GM23338 (cell line): ENCODE measurements at regions not wholly inside any gene's neighbourhood (a gene's known extent, or its start where the extent isn't known, plus 50 kb on each side); places are given as distances from the start of the nearest gene placed in this dataset.

Source experiments
- ATAC-seq: fragments of 200-7000 bp; cut with Tn5 transposase; 3 replicates; pipeline ENCODE4 v1.9.1; 2020
- DNase-seq: peaks from one replicate; pipeline ENCODE4 v3.0.0-alpha.2; 2015; ENCODE audit warnings: low spot score
- H2AFZ ChIP-seq: fragments of 200-600 bp; sonication (generic); 2 replicates; pipeline ENCODE4 v1.8.0; 2016; ENCODE audit warnings: antibody characterized with exemption, mild to moderate bottlenecking, moderate library complexity
- H3F3A ChIP-seq: fragments of 200-600 bp; sonication (generic); replicated peaks from 2 replicates; pipeline ENCODE4 v1.8.0; 2017; ENCODE audit warnings: antibody characterized with exemption, mixed run types, low read depth
- H3K27ac ChIP-seq: fragments of 200-600 bp; sonication (generic); 2 replicates; pipeline ENCODE4 v1.6.1; 2016; ENCODE audit warnings: low read depth
- H3K27me3 ChIP-seq: fragments of 200-600 bp; sonication (generic); 2 replicates; pipeline ENCODE4 v1.8.0; 2016; ENCODE audit warnings: mild to moderate bottlenecking, mixed run types, moderate library complexity; ENCODE audit not compliant: insufficient read depth
- H3K36me3 ChIP-seq: fragments of 200-600 bp; sonication (generic); 2 replicates; pipeline ENCODE4 v1.8.0; 2016; ENCODE audit warnings: mild to moderate bottlenecking; ENCODE audit not compliant: insufficient read depth
- H3K4me1 ChIP-seq: fragments of 200-600 bp; sonication (generic); 2 replicates; pipeline ENCODE4 v1.8.0; 2016; ENCODE audit warnings: mild to moderate bottlenecking, moderate library complexity; ENCODE audit not compliant: insufficient read depth
- H3K4me2 ChIP-seq: fragments of 200-600 bp; sonication (generic); 2 replicates; pipeline ENCODE4 v1.7.1; 2017; ENCODE audit warnings: mixed run types
- H3K4me3 ChIP-seq: fragments of 200-600 bp; sonication (generic); 2 replicates; pipeline ENCODE4 v1.6.1; 2016; ENCODE audit warnings: mixed run types
- H3K79me2 ChIP-seq: fragments of 200-600 bp; sonication (generic); replicated peaks from 2 replicates; pipeline ENCODE4 v1.8.0; 2017; ENCODE audit warnings: mild to moderate bottlenecking; ENCODE audit not compliant: insufficient read depth
- H3K9me2 ChIP-seq: fragments of 200-600 bp; sonication (generic); 2 replicates; pipeline ENCODE4 v1.8.0; 2017; ENCODE audit not compliant: insufficient read depth
- H4K20me1 ChIP-seq: fragments of 200-600 bp; sonication (generic); replicated peaks from 2 replicates; pipeline ENCODE4 v1.8.0; 2017; ENCODE audit warnings: mild to moderate bottlenecking; ENCODE audit not compliant: insufficient read depth
- H3K27ac Mint-ChIP-seq: 2 replicates; pipeline ENCODE4 v1.8.0; 2020; ENCODE audit warnings: inconsistent platforms, mild to moderate bottlenecking, moderate library complexity, mixed read lengths
- H3K27me3 Mint-ChIP-seq: 3 replicates; pipeline ENCODE4 v1.8.0; 2022; ENCODE audit warnings: low read depth, mild to moderate bottlenecking, moderate library complexity, mixed read lengths, inconsistent platforms; ENCODE audit not compliant: insufficient read depth, poor library complexity
- H3K36me3 Mint-ChIP-seq: 3 replicates; pipeline ENCODE4 v1.8.0; 2021; ENCODE audit warnings: low read depth, mild to moderate bottlenecking, inconsistent platforms, moderate library complexity, mixed read lengths
- H3K4me1 Mint-ChIP-seq: 3 replicates; pipeline ENCODE4 v1.8.0; 2020; ENCODE audit warnings: mild to moderate bottlenecking, inconsistent platforms, mixed read lengths
- H3K4me3 Mint-ChIP-seq: 3 replicates; pipeline ENCODE4 v1.8.0; 2021; ENCODE audit warnings: moderate library complexity, mild to moderate bottlenecking, inconsistent platforms, mixed read lengths
- H3K9me3 Mint-ChIP-seq: 3 replicates; pipeline ENCODE4 v1.8.0; 2020; ENCODE audit warnings: moderate library complexity, mild to moderate bottlenecking, inconsistent platforms, mixed read lengths
- CREB1 ChIP-seq: fragments of 250-450 bp; sonication (Bioruptor Pico); IDR thresholded peaks from 2 replicates; pipeline ENCODE4 v1.5.0; 2020; ENCODE audit warnings: low read depth, mild to moderate bottlenecking, moderate library complexity
- CTCF ChIP-seq, 2 experiments: fragments of 200-600 bp in 1 of 2; sonication (generic) in 1 of 2; conservative IDR thresholded peaks; 2 replicates each; pipeline versions ENCODE4 v1.5.1 to v1.6.1; 2016 to 2017; ENCODE audit warnings: antibody characterized with exemption in 2 of 2, low read depth in 2 of 2, mild to moderate bottlenecking in 2 of 2, moderate library complexity in 1 of 2
- ETS1 ChIP-seq: IDR thresholded peaks from 2 replicates; pipeline ENCODE4 v1.6.1; 2016; ENCODE audit warnings: antibody characterized with exemption
- EZH2phosphoT487 ChIP-seq: fragments of 200-600 bp; sonication (generic); IDR thresholded peaks from one replicate; pipeline ENCODE4 v1.8.1; 2018; ENCODE audit warnings: antibody characterized with exemption; ENCODE audit not compliant: unreplicated experiment
- JUNB ChIP-seq: IDR thresholded peaks from one replicate; pipeline ENCODE4 v1.6.1; 2016; ENCODE audit warnings: antibody characterized with exemption; ENCODE audit not compliant: unreplicated experiment
- NANOG ChIP-seq: IDR thresholded peaks from 2 replicates; pipeline ENCODE4 v1.6.1; 2016; ENCODE audit warnings: antibody characterized with exemption, borderline replicate concordance
- REST ChIP-seq: IDR thresholded peaks from one replicate; pipeline ENCODE4 v1.6.1; 2018; ENCODE audit warnings: antibody characterized with exemption; ENCODE audit not compliant: unreplicated experiment
- STAT1 ChIP-seq: IDR thresholded peaks from one replicate; pipeline ENCODE4 v1.6.1; 2016; ENCODE audit warnings: antibody characterized with exemption; ENCODE audit not compliant: unreplicated experiment
- ZNF114 ChIP-seq: fragments of 250-450 bp; sonication (Bioruptor Pico); IDR thresholded peaks from 2 replicates; pipeline ENCODE4 v1.5.0; 2020; ENCODE audit warnings: mild to moderate bottlenecking, moderate library complexity
- ZNF331 ChIP-seq: fragments of 250-450 bp; sonication (Bioruptor Pico); IDR thresholded peaks from 2 replicates; pipeline ENCODE4 v1.5.0; 2020; ENCODE audit warnings: low read depth, mild to moderate bottlenecking, moderate library complexity

- TF ChIP-seq ZNF331 (CRISPR knock-in tag), result no peak
- no peak for TF ChIP-seq EZH2phosphoT487
- no peak for TF ChIP-seq CTCF (conservative IDR thresholded peaks at IDR 0.05; ENCODE audit: low read depth in 2 of 2)
- no peak for TF ChIP-seq STAT1
Observed at GRCh38 chr10:61539876-61540275, 86.7 kb upstream of the TMEM26 start (continued).

- no peak overlapping the region for H3K4me2 ChIP-seq
- no peaks in the 10 kb centered on the region for H3K4me1 Mint-ChIP-seq
- H3K79me2 ChIP-seq, result no peaks in the 10 kb centered on the region
- H3K4me1 ChIP-seq, result no peaks in the 10 kb centered on the region
- no peaks in the 10 kb centered on the region for H3K9me3 Mint-ChIP-seq
- H3F3A ChIP-seq, result no peaks in the 10 kb centered on the region
- no peak overlapping the region for H3K27ac ChIP-seq
- H3K36me3 Mint-ChIP-seq, result no peaks in the 10 kb centered on the region
- no peaks in the 10 kb centered on the region for H3K9me2 ChIP-seq
- no peak for ATAC-seq
- no peaks in the 10 kb centered on the region for H3K36me3 ChIP-seq
- no peaks in the 10 kb centered on the region for H4K20me1 ChIP-seq
- H3K27me3 ChIP-seq, result no peaks in the 10 kb centered on the region
- no peak overlapping the region for H3K27ac Mint-ChIP-seq
- no peak overlapping the region for H2AFZ ChIP-seq
- H3K27me3 Mint-ChIP-seq, result no peaks in the 10 kb centered on the region
- H3K4me3 Mint-ChIP-seq, result no peak overlapping the region
- H3K4me3 ChIP-seq, result no peak overlapping the region
- DNase-seq, result no peak
- TF ChIP-seq REST (no peak), JUNB (no peak), STAT1 (no peak), CTCF (conservative IDR thresholded peaks at IDR 0.05; ENCODE audit: low read depth in 2 of 2) (no peak), ZNF114 (CRISPR knock-in tag) (no peak), NANOG (no peak), CREB1 (CRISPR knock-in tag) (no peak), ETS1 (no peak)
Observed at GRCh38 chr10:61529208-61529607, 76.0 kb upstream of the TMEM26 start.
